AG04450 (cell line): ENCODE measurements at regions not wholly inside any gene's neighbourhood (a gene's known extent, or its start where the extent isn't known, plus 50 kb on each side); places are given as distances from the start of the nearest gene placed in this dataset.

Experiments
- CTCF ChIA-PET: fragments of 300-600, 350-600 bp; formaldehyde crosslinking; extraction: SDS; loops from one replicate; lab custom pipeline; 2022; ENCODE audit warnings: antibody characterized with exemption, inconsistent platforms; lab: Charles Lee
- POLR2A ChIA-PET: fragments of 350-600 bp; formaldehyde crosslinking; extraction: SDS; loops from one replicate; lab custom pipeline; 2021; ENCODE audit warnings: antibody characterized with exemption, inconsistent platforms; lab: Yijun Ruan, JAX
- DNase-seq: peaks from one replicate; pipeline ENCODE4 v3.0.0-alpha.2; 2011; ENCODE audit warnings: low read depth, low spot score
- H3K27ac ChIP-seq: one replicate; pipeline ENCODE4 v1.5.1; 2012; ENCODE audit warnings: low read depth, low read length, control low read depth
- H3K27me3 ChIP-seq: one replicate; pipeline ENCODE4 v1.6.0; 2012; ENCODE audit warnings: low read length; ENCODE audit not compliant: control insufficient read depth, insufficient read depth
- H3K4me3 ChIP-seq: 2 replicates; pipeline ENCODE4 v1.5.1; 2011; ENCODE audit warnings: mild to moderate bottlenecking, low read depth, low read length, control low read depth
- H3K9me3 ChIP-seq: 2 replicates; pipeline ENCODE4 v1.5.1; 2012; ENCODE audit warnings: low read length; ENCODE audit not compliant: control insufficient read depth, insufficient read depth
- CTCF ChIP-seq: IDR thresholded peaks from 2 replicates; pipeline ENCODE4 v1.5.1; 2011; ENCODE audit warnings: low read depth, low read length, control low read depth, inconsistent platforms

DNA sequence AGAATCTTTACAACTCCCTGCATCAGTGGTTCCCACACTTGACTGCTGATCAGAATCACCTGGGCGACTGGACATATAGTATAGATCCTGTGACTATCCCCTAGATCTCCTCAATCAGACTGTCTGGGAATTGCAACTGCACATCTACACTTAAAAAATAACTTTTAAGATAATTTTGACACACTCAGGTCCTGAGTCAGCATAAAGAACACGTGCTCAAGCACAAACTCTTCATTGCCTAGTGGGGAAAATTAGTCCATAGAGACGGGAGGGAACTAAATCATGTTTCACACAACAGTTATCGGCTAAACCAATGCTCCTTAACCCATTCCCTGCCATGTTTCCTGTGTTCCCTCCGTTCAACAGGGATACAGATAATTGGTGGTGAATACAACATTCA lies 243.5 kb upstream of the FGF13 start:
- no peak for TF ChIP-seq CTCF
- DNase-seq = no peak
- Histone ChIP-seq H3K27me3 (no peaks in the 10 kb centered on the region), H3K4me3 (no peak overlapping the region), H3K27ac (no peak overlapping the region), H3K9me3 (no peaks in the 10 kb centered on the region)
- CTCF ChIA-PET = no interaction called here
- POLR2A ChIA-PET = no interaction called here

- Histone ChIP-seq H3K9me3 (no peaks in the 10 kb centered on the region), H3K4me3 (no peak overlapping the region), H3K27me3 (no peaks in the 10 kb centered on the region), H3K27ac (no peak overlapping the region)
- TF ChIP-seq CTCF = no peak
- CTCF ChIA-PET = no interaction called here
- DNase-seq = no peak
- POLR2A ChIA-PET = no interaction called here
Observed at GRCh38 chrX:138946926-138947325, 235.4 kb upstream of the FGF13 start.

GRCh38 chrX:138945219-138945618 lies 233.7 kb upstream of the FGF13 start:
- no peak overlapping the region for H3K4me3 ChIP-seq
- no peak for TF ChIP-seq CTCF
- no peaks in the 10 kb centered on the region for H3K27me3 ChIP-seq
- CTCF ChIA-PET = interaction anchor here (0.6 kb wide), 1 partner anchor 143 kb away, joined by 3 read pairs; no protein-coding TSS in a partner anchor
- H3K9me3 ChIP-seq = no peaks in the 10 kb centered on the region
- POLR2A ChIA-PET = no interaction called here
- no peak overlapping the region for H3K27ac ChIP-seq
- DNase-seq = no peak

DNA sequence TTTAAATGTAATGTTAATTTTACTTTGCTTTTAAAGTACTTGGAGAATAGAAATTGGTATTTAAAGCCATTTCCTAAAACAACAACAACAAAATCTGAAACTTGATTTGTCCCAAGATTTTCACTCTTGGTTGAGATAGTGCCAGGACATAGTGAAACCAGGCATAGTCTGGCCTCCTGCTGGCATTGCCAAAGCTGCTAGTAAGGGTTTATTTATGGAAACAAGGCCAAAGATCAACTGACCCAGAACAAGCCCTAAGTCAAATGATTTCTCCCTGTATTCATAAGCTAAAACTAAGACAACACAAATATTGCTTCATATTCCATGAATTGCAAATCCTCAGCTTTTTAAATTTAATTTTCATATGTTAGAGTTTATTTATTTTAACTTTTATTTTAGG lies 227.5 kb upstream of the FGF13 start:
- H3K27ac ChIP-seq = no peak overlapping the region
- no peak overlapping the region for H3K4me3 ChIP-seq
- H3K9me3 ChIP-seq = no peaks in the 10 kb centered on the region
- ChIA-PET POLR2A (no interaction called here), CTCF (no interaction called here)
- no peak for DNase-seq
- H3K27me3 ChIP-seq = no peaks in the 10 kb centered on the region
- no peak for TF ChIP-seq CTCF

DNA sequence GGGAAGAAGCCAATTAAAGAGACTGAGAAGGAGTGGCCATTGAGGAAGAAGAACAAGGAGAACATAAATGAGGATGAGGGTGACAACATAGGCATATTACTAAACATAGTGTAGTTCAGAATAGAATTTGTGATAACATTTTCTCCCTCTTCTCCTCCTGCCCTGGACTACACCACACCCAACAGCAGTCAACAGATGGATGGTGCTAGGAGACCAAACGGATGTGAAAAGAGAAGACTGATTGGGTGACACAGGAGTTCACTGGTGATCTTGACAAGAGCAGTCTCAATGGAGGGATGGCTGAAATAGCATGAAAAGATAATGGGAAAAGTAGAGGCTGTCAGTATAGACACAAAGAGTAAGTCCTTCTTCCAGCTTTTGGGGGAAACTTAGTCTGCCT lies 226.5 kb upstream of the FGF13 start:
- H3K9me3 ChIP-seq = no peaks in the 10 kb centered on the region
- ChIA-PET POLR2A (no interaction called here), CTCF (no interaction called here)
- no peak overlapping the region for H3K27ac ChIP-seq
- H3K4me3 ChIP-seq = no peak overlapping the region
- no peak for DNase-seq
- H3K27me3 ChIP-seq = no peaks in the 10 kb centered on the region
- no peak for TF ChIP-seq CTCF
